ENCODE measurements at regions not wholly inside any gene's neighbourhood (a gene's known extent, or its start where the extent isn't known, plus 50 kb on each side); places are given as distances from the start of the nearest gene placed in this dataset.

DNA sequence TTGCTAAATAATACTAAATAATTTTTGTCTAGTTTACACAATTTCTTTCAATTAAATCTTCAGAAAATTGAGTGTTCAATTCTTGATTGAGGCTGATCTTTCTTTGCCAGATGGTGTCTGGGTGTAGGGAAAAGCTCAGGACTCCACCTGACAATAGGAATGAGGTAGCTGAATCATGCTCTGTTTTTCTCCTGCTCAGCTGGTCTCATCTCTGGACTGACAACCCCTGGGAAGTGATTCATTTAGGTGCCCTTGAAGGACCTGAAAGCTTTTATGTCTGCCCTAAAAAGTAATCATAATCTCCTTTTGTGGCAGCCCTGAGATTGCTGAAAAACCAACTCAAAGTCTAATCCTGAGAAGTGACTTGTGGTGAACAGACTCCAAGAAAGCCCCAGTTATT lies 255.4 kb downstream of the ETNK1 start:
- TF ChIP-seq REST (IDR thresholded peaks at IDR 0.05) (no peak), TAF1 (conservative IDR thresholded peaks at IDR 0.05) (no peak), YY1 (IDR thresholded peaks at IDR 0.05) (no peak), ZBTB33 (IDR thresholded peaks at IDR 0.05) (no peak), GABPA (IDR thresholded peaks at IDR 0.05 in 1 of 2, conservative IDR thresholded peaks at IDR 0.05 in 1 of 2) (no peak), SP1 (IDR thresholded peaks at IDR 0.05) (no peak), ATF3 (IDR thresholded peaks at IDR 0.05) (no peak), RAD21 (IDR thresholded peaks at IDR 0.05) (no peak), FOXA1 (IDR thresholded peaks at IDR 0.05) (no peak), RXRA (IDR thresholded peaks at IDR 0.05) (no peak), JUND (IDR thresholded peaks at IDR 0.05) (no peak)
- TF ChIP-seq, protein P1, sequence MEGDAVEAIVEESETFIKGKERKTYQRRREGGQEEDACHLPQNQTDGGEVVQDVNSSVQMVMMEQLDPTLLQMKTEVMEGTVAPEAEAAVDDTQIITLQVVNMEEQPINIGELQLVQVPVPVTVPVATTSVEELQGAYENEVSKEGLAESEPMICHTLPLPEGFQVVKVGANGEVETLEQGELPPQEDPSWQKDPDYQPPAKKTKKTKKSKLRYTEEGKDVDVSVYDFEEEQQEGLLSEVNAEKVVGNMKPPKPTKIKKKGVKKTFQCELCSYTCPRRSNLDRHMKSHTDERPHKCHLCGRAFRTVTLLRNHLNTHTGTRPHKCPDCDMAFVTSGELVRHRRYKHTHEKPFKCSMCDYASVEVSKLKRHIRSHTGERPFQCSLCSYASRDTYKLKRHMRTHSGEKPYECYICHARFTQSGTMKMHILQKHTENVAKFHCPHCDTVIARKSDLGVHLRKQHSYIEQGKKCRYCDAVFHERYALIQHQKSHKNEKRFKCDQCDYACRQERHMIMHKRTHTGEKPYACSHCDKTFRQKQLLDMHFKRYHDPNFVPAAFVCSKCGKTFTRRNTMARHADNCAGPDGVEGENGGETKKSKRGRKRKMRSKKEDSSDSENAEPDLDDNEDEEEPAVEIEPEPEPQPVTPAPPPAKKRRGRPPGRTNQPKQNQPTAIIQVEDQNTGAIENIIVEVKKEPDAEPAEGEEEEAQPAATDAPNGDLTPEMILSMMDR (IDR thresholded peaks at IDR 0.05; ENCODE audit: low read depth, low read length, missing input control): no peak
- TF ChIP-seq, protein P2, sequence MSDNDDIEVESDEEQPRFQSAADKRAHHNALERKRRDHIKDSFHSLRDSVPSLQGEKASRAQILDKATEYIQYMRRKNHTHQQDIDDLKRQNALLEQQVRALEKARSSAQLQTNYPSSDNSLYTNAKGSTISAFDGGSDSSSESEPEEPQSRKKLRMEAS (IDR thresholded peaks at IDR 0.05): no peak

All from liver (tissue), 3 donors.